Keratinocyte (primary cell): ENCODE measurements at regions not wholly inside any gene's neighbourhood (a gene's known extent, or its start where the extent isn't known, plus 50 kb on each side); places are given as distances from the start of the nearest gene placed in this dataset.

Experiments
- DNase-seq: peaks from one replicate; pipeline ENCODE4 v3.0.0-alpha.2; 2011; ENCODE audit warnings: low read depth, missing footprints, low spot score
- FAIRE-seq: peaks from 2 replicates; lab custom pipeline; 2011; peaks lifted over from hg19 to GRCh38; lab: Jason Lieb, UNC
- H2AFZ ChIP-seq: 2 replicates; pipeline ENCODE4 v1.6.0; 2012; ENCODE audit warnings: low read length, control low read depth, inconsistent platforms; ENCODE audit not compliant: control insufficient read depth
- H3K27ac ChIP-seq: 2 replicates; pipeline ENCODE4 v1.5.1; 2011; ENCODE audit warnings: low read length; ENCODE audit not compliant: control insufficient read depth, insufficient read depth
- H3K27me3 ChIP-seq: 3 replicates; pipeline ENCODE4 v1.6.0; 2011; ENCODE audit warnings: low read length; ENCODE audit not compliant: control insufficient read depth, insufficient read depth; ENCODE audit errors: extremely low read depth
- H3K36me3 ChIP-seq, 2 experiments: 2 replicates in 1 of 2; 3 replicates in 1 of 2; pipeline ENCODE4 v1.5.1; 2011; ENCODE audit warnings: low read length in 2 of 2, mild to moderate bottlenecking in 1 of 2; ENCODE audit not compliant: control insufficient read depth in 2 of 2, insufficient read depth in 2 of 2; ENCODE audit errors: extremely low read depth in 1 of 2
- H3K4me1 ChIP-seq: 3 replicates; pipeline ENCODE4 v1.5.1; 2011; ENCODE audit warnings: low read length; ENCODE audit not compliant: control insufficient read depth, insufficient read depth; ENCODE audit errors: extremely low read depth
- H3K4me2 ChIP-seq: 3 replicates; pipeline ENCODE4 v1.6.0; 2011; ENCODE audit warnings: low read depth, low read length; ENCODE audit not compliant: control insufficient read depth, insufficient read depth; ENCODE audit errors: extremely low read depth
- H3K4me3 ChIP-seq, 3 experiments: fragments of 200-600 bp in 1 of 3; sonication (generic) in 1 of 3; 2 replicates in 2 of 3; 3 replicates in 1 of 3; pipeline ENCODE4 v1.5.1; 2011 to 2016; ENCODE audit warnings: low read length in 3 of 3, mild to moderate bottlenecking in 3 of 3, control low read depth in 2 of 3, inconsistent platforms in 1 of 3, low read depth in 1 of 3, mixed read lengths in 1 of 3, mixed run types in 1 of 3, moderate library complexity in 1 of 3; ENCODE audit not compliant: control insufficient read depth in 2 of 3, insufficient read depth in 2 of 3; ENCODE audit errors: extremely low read depth in 1 of 3
- H3K79me2 ChIP-seq: 2 replicates; pipeline ENCODE4 v1.6.0; 2012; ENCODE audit warnings: low read length; ENCODE audit not compliant: control insufficient read depth, insufficient read depth
- H3K9ac ChIP-seq: 3 replicates; pipeline ENCODE4 v1.6.0; 2011; ENCODE audit warnings: low read length; ENCODE audit not compliant: control insufficient read depth, insufficient read depth; ENCODE audit errors: extremely low read depth
- H3K9me1 ChIP-seq: 3 replicates; pipeline ENCODE4 v1.6.0; 2011; ENCODE audit warnings: low read length; ENCODE audit not compliant: control insufficient read depth, insufficient read depth; ENCODE audit errors: extremely low read depth
- H3K9me3 ChIP-seq: 2 replicates; pipeline ENCODE4 v1.5.1; 2012; ENCODE audit warnings: low read depth, low read length; ENCODE audit not compliant: control insufficient read depth
- H4K20me1 ChIP-seq: 3 replicates; pipeline ENCODE4 v1.6.0; 2011; ENCODE audit warnings: low read length; ENCODE audit not compliant: control insufficient read depth, insufficient read depth; ENCODE audit errors: extremely low read depth
- CTCF ChIP-seq, 3 experiments: IDR thresholded peaks in 1 of 3; conservative IDR thresholded peaks in 1 of 3; optimal IDR thresholded peaks in 1 of 3; 2 replicates in 2 of 3; 3 replicates in 1 of 3; pipeline versions ENCODE3 to v1.5.1; 2011; ENCODE audit warnings: low read length in 3 of 3, mild to moderate bottlenecking in 3 of 3, moderate library complexity in 2 of 3, control low read depth in 1 of 3, inconsistent platforms in 1 of 3; ENCODE audit not compliant: insufficient read depth in 2 of 3; ENCODE audit errors: extremely low read depth in 1 of 3
- EZH2 ChIP-seq: IDR thresholded peaks from one replicate; pipeline ENCODE4 v1.6.1; 2012; ENCODE audit warnings: inconsistent platforms, mild to moderate bottlenecking, low read length, moderate library complexity
- dilution Hi-C: fragments of 300-500 bp; cut with MboI; formaldehyde crosslinking; loops from one replicate; pipeline ENCODE4 v1.7.0; 2020; ENCODE audit warnings: low sequenced_read_pairs; ENCODE audit not compliant: extremely low pct_ligation_motif_present

GRCh38 chr11:70592641-70593165 lies 194.4 kb downstream of the CTTN start:
- dilution Hi-C loops: no loop called here
- no peak for FAIRE-seq

GRCh38 chr11:70593446-70593983 lies 195.2 kb downstream of the CTTN start:
- Histone ChIP-seq H3K4me2 (no peak overlapping the region), H3K4me1 (no peaks in the 10 kb centered on the region), H3K27ac (no peak overlapping the region), H2AFZ (no peak overlapping the region), H3K36me3 (no peaks in the 10 kb centered on the region), H4K20me1 (no peaks in the 10 kb centered on the region), H3K9me1 (no peaks in the 10 kb centered on the region), H3K79me2 (no peaks in the 10 kb centered on the region), H3K9ac (no peak overlapping the region), H3K27me3 (no peaks in the 10 kb centered on the region), H3K9me3 (no peaks in the 10 kb centered on the region), H3K4me3 (no peak overlapping the region)
- FAIRE-seq (no peak), DNase-seq (no peak)
- no peak for TF ChIP-seq EZH2
- TF ChIP-seq CTCF (optimal IDR thresholded peaks at IDR 0.05 in 1 of 3, IDR thresholded peaks at IDR 0.05 in 1 of 3, conservative IDR thresholded peaks at IDR 0.05 in 1 of 3; ENCODE audit: extremely low read depth in 1 of 3, insufficient read depth in 2 of 3, low read length in 3 of 3): no peak
- dilution Hi-C loops: no loop called here

More at GRCh38 chr11:70592641-70593165, 194.4 kb downstream of the CTTN start:
- Histone ChIP-seq H4K20me1 (no peaks in the 10 kb centered on the region), H3K4me3 (no peak overlapping the region), H3K9me3 (no peaks in the 10 kb centered on the region), H3K27me3 (no peaks in the 10 kb centered on the region), H3K27ac (no peak overlapping the region), H3K9ac (no peak overlapping the region), H2AFZ (no peak overlapping the region), H3K79me2 (no peaks in the 10 kb centered on the region), H3K36me3 (no peaks in the 10 kb centered on the region), H3K9me1 (no peaks in the 10 kb centered on the region), H3K4me2 (no peak overlapping the region), H3K4me1 (no peaks in the 10 kb centered on the region)
- TF ChIP-seq EZH2 (no peak), CTCF (optimal IDR thresholded peaks at IDR 0.05 in 1 of 3, IDR thresholded peaks at IDR 0.05 in 1 of 3, conservative IDR thresholded peaks at IDR 0.05 in 1 of 3; ENCODE audit: extremely low read depth in 1 of 3, insufficient read depth in 2 of 3, low read length in 3 of 3) (no peak)
- no peak for DNase-seq
